ENCODE measurements at regions not wholly inside any gene's neighbourhood (a gene's known extent, or its start where the extent isn't known, plus 50 kb on each side); places are given as distances from the start of the nearest gene placed in this dataset.

GRCh38 chr10:128981251-128981650 lies 485.8 kb upstream of the MGMT start:
- no peaks in the 10 kb centered on the region for H3K36me3 ChIP-seq
- no peaks in the 10 kb centered on the region for H3K79me2 ChIP-seq (ENCODE audit: low read depth)
- H3K27ac ChIP-seq, result no peak overlapping the region
- Mint-ChIP-seq H3K4me3 (no peak overlapping the region), H3K4me1 (no peaks in the 10 kb centered on the region), H3K27ac (no peak overlapping the region), H3K36me3 (no peaks in the 10 kb centered on the region), H3K27me3 (ENCODE audit: insufficient read depth, low read depth) (peaks cover 10% of the 10 kb centered on the region), H3K9me3 (no peaks in the 10 kb centered on the region)
- H4K20me1 ChIP-seq (ENCODE audit: low read depth), result no peaks in the 10 kb centered on the region
- no peaks in the 10 kb centered on the region for H3K27me3 ChIP-seq
- H2AFZ ChIP-seq (replicated peaks), result no peak overlapping the region
- DNase-seq (ENCODE audit: low spot score), result no peak
- no peaks in the 10 kb centered on the region for H3F3A ChIP-seq (ENCODE audit: low read depth)
- no peak overlapping the region for H3K4me2 ChIP-seq
- H3K9ac ChIP-seq, result no peak overlapping the region
- no peak for TF ChIP-seq CTCF (IDR thresholded peaks at IDR 0.05)
- TF ChIP-seq EZH2phosphoT487 (IDR thresholded peaks at IDR 0.05), result no peak
- TF ChIP-seq EZH2 (IDR thresholded peaks at IDR 0.05), result no peak
- H3K4me1 ChIP-seq, result no peaks in the 10 kb centered on the region
- no peak overlapping the region for H3K4me3 ChIP-seq
- no peaks in the 10 kb centered on the region for H3K9me3 ChIP-seq (ENCODE audit: low read depth)

- Histone ChIP-seq H3K4me2 (no peak overlapping the region), H3K27ac (no peak overlapping the region), H3K27me3 (no peaks in the 10 kb centered on the region), H4K20me1 (ENCODE audit: low read depth) (no peaks in the 10 kb centered on the region), H3F3A (ENCODE audit: low read depth) (no peaks in the 10 kb centered on the region), H3K79me2 (ENCODE audit: low read depth) (no peaks in the 10 kb centered on the region), H3K4me1 (no peaks in the 10 kb centered on the region), H3K9me3 (ENCODE audit: low read depth) (no peaks in the 10 kb centered on the region), H2AFZ (replicated peaks) (no peak overlapping the region), H3K4me3 (no peak overlapping the region), H3K36me3 (no peaks in the 10 kb centered on the region), H3K9ac (no peak overlapping the region)
- TF ChIP-seq CTCF (IDR thresholded peaks at IDR 0.05) (no peak), EZH2 (IDR thresholded peaks at IDR 0.05) (no peak), EZH2phosphoT487 (IDR thresholded peaks at IDR 0.05) (no peak)
- no peak overlapping the region for H3K4me3 Mint-ChIP-seq
- no peaks in the 10 kb centered on the region for H3K4me1 Mint-ChIP-seq
- no peaks in the 10 kb centered on the region for H3K9me3 Mint-ChIP-seq
- no peak for DNase-seq (ENCODE audit: low spot score)
- no peaks in the 10 kb centered on the region for H3K36me3 Mint-ChIP-seq
- H3K27ac Mint-ChIP-seq, result no peak overlapping the region
- peaks cover 10% of the 10 kb centered on the region for H3K27me3 Mint-ChIP-seq (ENCODE audit: insufficient read depth, low read depth)
Observed at GRCh38 chr10:128981881-128982615, 485.0 kb upstream of the MGMT start.

GRCh38 chr10:128982616-128982915 lies 484.5 kb upstream of the MGMT start:
- H3K79me2 ChIP-seq (ENCODE audit: low read depth), result no peaks in the 10 kb centered on the region
- no peaks in the 10 kb centered on the region for H4K20me1 ChIP-seq (ENCODE audit: low read depth)
- no peak overlapping the region for H3K4me2 ChIP-seq
- no peak for DNase-seq (ENCODE audit: low spot score)
- H3K27me3 ChIP-seq, result no peaks in the 10 kb centered on the region
- no peak overlapping the region for H3K4me3 ChIP-seq
- H3K9ac ChIP-seq, result no peak overlapping the region
- no peaks in the 10 kb centered on the region for H3K36me3 Mint-ChIP-seq
- H3K9me3 Mint-ChIP-seq, result no peaks in the 10 kb centered on the region
- no peak for TF ChIP-seq CTCF (IDR thresholded peaks at IDR 0.05)
- no peak for TF ChIP-seq EZH2 (IDR thresholded peaks at IDR 0.05)
- no peak for TF ChIP-seq EZH2phosphoT487 (IDR thresholded peaks at IDR 0.05)
- no peak overlapping the region for H2AFZ ChIP-seq (replicated peaks)
- H3K27ac Mint-ChIP-seq, result no peak overlapping the region
- H3K27ac ChIP-seq, result no peak overlapping the region
- no peaks in the 10 kb centered on the region for H3K4me1 Mint-ChIP-seq
- H3K4me1 ChIP-seq, result no peaks in the 10 kb centered on the region
- H3F3A ChIP-seq (ENCODE audit: low read depth), result no peaks in the 10 kb centered on the region
- H3K9me3 ChIP-seq (ENCODE audit: low read depth), result no peaks in the 10 kb centered on the region
- no peak overlapping the region for H3K4me3 Mint-ChIP-seq
- peaks cover 9% of the 10 kb centered on the region for H3K27me3 Mint-ChIP-seq (ENCODE audit: insufficient read depth, low read depth)
- H3K36me3 ChIP-seq, result no peaks in the 10 kb centered on the region
